PC-9 (cell line): ENCODE measurements at regions not wholly inside any gene's neighbourhood (a gene's known extent, or its start where the extent isn't known, plus 50 kb on each side); places are given as distances from the start of the nearest gene placed in this dataset.

Experiments used
- BruUV-seq: library from RNA; stranded (reverse); fragments of 400-500 nt; replicated peaks from 2 replicates; lab custom pipeline; 2021; lab: Mats Ljungman, UMichigan
- CTCF ChIA-PET: fragments of 300-600 bp; sonication (Branson Sonifier 250); formaldehyde crosslinking; loops from one replicate; lab custom pipeline; 2022; ENCODE audit warnings: antibody characterized with exemption; lab: Charles Lee
- POLR2A ChIA-PET: fragments of 300-600 bp; sonication (Branson Sonifier 250); formaldehyde crosslinking; loops from one replicate; lab custom pipeline; 2022; ENCODE audit warnings: antibody characterized with exemption; ENCODE audit not compliant: unreplicated experiment; lab: Charles Lee
- DNase-seq, 2 experiments: peaks; one replicate each; pipeline versions ENCODE4 v3.0.0 to v3.0.0-alpha.2; 2015 to 2022; ENCODE audit warnings: mixed read lengths in 1 of 2
- H2AFZ ChIP-seq: fragments of 200-600 bp; sonication (generic); 2 replicates; pipeline ENCODE4 v1.8.1; 2017; ENCODE audit warnings: antibody characterized with exemption
- H3F3A ChIP-seq: fragments of 200-600 bp; sonication (generic); 2 replicates; pipeline ENCODE4 v1.8.1; 2017; ENCODE audit warnings: antibody characterized with exemption, mild to moderate bottlenecking, low read depth; ENCODE audit not compliant: insufficient read depth
- H3K27ac ChIP-seq: fragments of 200-600 bp; sonication (generic); 2 replicates; pipeline ENCODE4 v1.6.1; 2016; ENCODE audit warnings: mixed run types
- H3K27me3 ChIP-seq: fragments of 200-600 bp; sonication (generic); 2 replicates; pipeline ENCODE4 v1.6.1; 2016; ENCODE audit warnings: low read depth, mixed run types; ENCODE audit not compliant: insufficient read depth
- H3K36me3 ChIP-seq: fragments of 200-600 bp; sonication (generic); 2 replicates; pipeline ENCODE4 v1.6.1; 2016; ENCODE audit warnings: low read depth, mixed run types
- H3K4me1 ChIP-seq: fragments of 200-600 bp; sonication (generic); replicated peaks from 2 replicates; pipeline ENCODE4 v1.6.1; 2016; ENCODE audit warnings: mixed run types; ENCODE audit not compliant: insufficient read depth
- H3K4me2 ChIP-seq: fragments of 200-600 bp; sonication (generic); 2 replicates; pipeline ENCODE4 v1.6.1; 2017; ENCODE audit warnings: mixed run types
- H3K4me3 ChIP-seq: fragments of 200-600 bp; sonication (generic); 2 replicates; pipeline ENCODE4 v1.6.1; 2016; ENCODE audit warnings: mixed run types
- H3K79me2 ChIP-seq: fragments of 200-600 bp; sonication (generic); 2 replicates; pipeline ENCODE4 v1.6.1; 2017; ENCODE audit warnings: low read depth, mixed run types
- H3K9me2 ChIP-seq: fragments of 200-600 bp; sonication (generic); 2 replicates; pipeline ENCODE4 v1.8.1; 2017; ENCODE audit warnings: mild to moderate bottlenecking; ENCODE audit not compliant: insufficient read depth
- H3K9me3 ChIP-seq: fragments of 200-600 bp; sonication (generic); 2 replicates; pipeline ENCODE4 v1.8.1; 2016; ENCODE audit warnings: low read depth; ENCODE audit not compliant: insufficient read depth
- H4K20me1 ChIP-seq: fragments of 200-600 bp; sonication (generic); 2 replicates; pipeline ENCODE4 v1.8.1; 2017; ENCODE audit not compliant: insufficient read depth
- EZH2 ChIP-seq: fragments of 200-600 bp; sonication (generic); IDR thresholded peaks from 2 replicates; pipeline ENCODE4 v1.8.0; 2017; ENCODE audit warnings: antibody characterized with exemption, low read depth
- intact Hi-C: fragments of 100-400 bp; cut with micrococcal nuclease; formaldehyde crosslinking; loops from one replicate; pipeline ENCODE4 v1.10.0; 2022; ENCODE audit not compliant: unreplicated experiment
- TF ChIP-seq, protein P1 (sequence below): fragments of 200-600 bp; sonication (generic); conservative IDR thresholded peaks from 2 replicates; pipeline ENCODE4 v1.6.1; 2017; ENCODE audit warnings: mixed run types, antibody characterized with exemption, mild to moderate bottlenecking, moderate library complexity

DNA sequence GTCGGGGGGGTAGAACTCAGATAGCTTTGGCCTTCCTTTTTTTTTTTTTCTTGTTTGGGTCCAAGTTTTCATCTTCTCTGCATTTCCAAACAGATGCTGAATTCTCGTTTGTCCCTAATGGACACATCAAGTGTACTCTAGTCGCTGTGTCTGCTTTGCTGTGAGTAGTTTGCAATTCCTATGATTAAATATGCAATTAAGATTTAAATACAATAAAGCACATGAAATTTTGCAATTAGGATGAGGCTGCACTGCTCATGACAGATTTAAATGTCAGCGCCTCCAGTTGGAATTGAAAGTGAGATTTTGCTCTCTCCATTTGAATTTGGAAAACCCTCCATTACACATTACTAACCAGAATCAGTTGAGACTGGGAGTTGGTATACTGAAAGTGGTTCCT lies 70.4 kb downstream of the PFDN4 start:
- no peaks in the 10 kb centered on the region for H3K79me2 ChIP-seq
- CTCF ChIA-PET = interaction anchor here (0.7 kb wide), 1 partner anchor 122 kb away, joined by 3 read pairs; no protein-coding TSS in a partner anchor
- peaks cover 4% of the 10 kb centered on the region; the same call in 1 of the 2 replicates for H3F3A ChIP-seq
- no peak for DNase-seq
- H3K36me3 ChIP-seq = no peaks in the 10 kb centered on the region
- TF ChIP-seq EZH2 = no peak
- TF ChIP-seq, protein P1, sequence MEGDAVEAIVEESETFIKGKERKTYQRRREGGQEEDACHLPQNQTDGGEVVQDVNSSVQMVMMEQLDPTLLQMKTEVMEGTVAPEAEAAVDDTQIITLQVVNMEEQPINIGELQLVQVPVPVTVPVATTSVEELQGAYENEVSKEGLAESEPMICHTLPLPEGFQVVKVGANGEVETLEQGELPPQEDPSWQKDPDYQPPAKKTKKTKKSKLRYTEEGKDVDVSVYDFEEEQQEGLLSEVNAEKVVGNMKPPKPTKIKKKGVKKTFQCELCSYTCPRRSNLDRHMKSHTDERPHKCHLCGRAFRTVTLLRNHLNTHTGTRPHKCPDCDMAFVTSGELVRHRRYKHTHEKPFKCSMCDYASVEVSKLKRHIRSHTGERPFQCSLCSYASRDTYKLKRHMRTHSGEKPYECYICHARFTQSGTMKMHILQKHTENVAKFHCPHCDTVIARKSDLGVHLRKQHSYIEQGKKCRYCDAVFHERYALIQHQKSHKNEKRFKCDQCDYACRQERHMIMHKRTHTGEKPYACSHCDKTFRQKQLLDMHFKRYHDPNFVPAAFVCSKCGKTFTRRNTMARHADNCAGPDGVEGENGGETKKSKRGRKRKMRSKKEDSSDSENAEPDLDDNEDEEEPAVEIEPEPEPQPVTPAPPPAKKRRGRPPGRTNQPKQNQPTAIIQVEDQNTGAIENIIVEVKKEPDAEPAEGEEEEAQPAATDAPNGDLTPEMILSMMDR = no peak
- no peaks in the 10 kb centered on the region for H3K9me2 ChIP-seq
- no peaks in the 10 kb centered on the region for H3K9me3 ChIP-seq
- H3K27ac ChIP-seq = no peak overlapping the region
- no peak overlapping the region for H3K4me2 ChIP-seq
- H3K27me3 ChIP-seq = no peaks in the 10 kb centered on the region
- H3K4me3 ChIP-seq = no peak overlapping the region
- POLR2A ChIA-PET = no interaction called here
- intact Hi-C loops = no loop called here
- H3K4me1 ChIP-seq = peaks cover 16% of the 10 kb centered on the region
- no TSS peak for BruUV-seq
- no peak overlapping the region for H2AFZ ChIP-seq
- H4K20me1 ChIP-seq = no peaks in the 10 kb centered on the region

GRCh38 chr20:54282625-54283024 lies 74.7 kb downstream of the PFDN4 start:
- Histone ChIP-seq H3K27me3 (no peaks in the 10 kb centered on the region), H3K79me2 (no peaks in the 10 kb centered on the region), H3K36me3 (no peaks in the 10 kb centered on the region), H3K4me1 (no peaks in the 10 kb centered on the region), H4K20me1 (no peaks in the 10 kb centered on the region), H3K4me2 (no peak overlapping the region), H3K4me3 (no peak overlapping the region), H3K9me2 (no peaks in the 10 kb centered on the region), H3K27ac (no peak overlapping the region), H2AFZ (no peak overlapping the region), H3K9me3 (0 out of 2 replicates have a peak, but pooled peaks cover 3% of the 10 kb centered on the region), H3F3A (no peaks in the 10 kb centered on the region)
- CTCF ChIA-PET = no interaction called here
- no TSS peak for BruUV-seq
- POLR2A ChIA-PET = interaction anchor here (0.6 kb wide), 1 partner anchor 215 kb away, joined by 6 read pairs; no protein-coding TSS in a partner anchor
- DNase-seq = no peak
- intact Hi-C loops = no loop called here
- TF ChIP-seq EZH2 = no peak
- TF ChIP-seq, protein P1 = no peak

DNA sequence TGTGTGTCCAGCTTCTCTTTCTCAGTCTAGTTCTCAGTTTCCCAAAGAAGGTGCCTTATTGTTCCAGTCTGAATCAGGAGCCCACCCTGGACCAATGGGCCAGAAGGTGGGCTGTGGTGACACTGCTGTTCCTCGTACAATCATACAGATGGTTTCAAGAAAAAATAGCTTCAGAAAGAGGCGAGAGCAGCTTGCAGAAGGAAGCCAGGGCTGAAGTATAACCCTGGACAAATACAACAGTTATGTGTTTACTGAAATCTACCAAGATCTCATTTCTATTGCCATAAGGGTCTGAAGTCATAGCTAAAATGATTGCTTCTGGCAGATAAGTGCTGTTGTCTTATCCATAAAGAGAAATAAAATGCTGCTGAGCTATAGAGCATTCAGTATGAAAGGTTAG lies 75.4 kb downstream of the PFDN4 start:
- Histone ChIP-seq H3K27me3 (no peaks in the 10 kb centered on the region), H3K27ac (no peak overlapping the region), H4K20me1 (no peaks in the 10 kb centered on the region), H3K36me3 (no peaks in the 10 kb centered on the region), H3F3A (no peaks in the 10 kb centered on the region), H2AFZ (no peak overlapping the region), H3K9me2 (no peaks in the 10 kb centered on the region), H3K79me2 (no peaks in the 10 kb centered on the region), H3K4me3 (no peak overlapping the region), H3K9me3 (0 out of 2 replicates have a peak, but pooled peaks cover 3% of the 10 kb centered on the region), H3K4me1 (no peaks in the 10 kb centered on the region), H3K4me2 (no peak overlapping the region)
- intact Hi-C loops = no loop called here
- no TSS peak for BruUV-seq
- no peak for DNase-seq
- ChIA-PET POLR2A (interaction anchor here (0.6 kb wide), 2 partner anchors 14 to 216 kb away, joined by 4 to 6 read pairs; no protein-coding TSS in a partner anchor), CTCF (no interaction called here)
- no peak for TF ChIP-seq EZH2
- TF ChIP-seq, protein P1 = no peak
